Globus pallidus (tissue), 1 donor: ENCODE measurements at regions not wholly inside any gene's neighbourhood (a gene's known extent, or its start where the extent isn't known, plus 50 kb on each side); places are given as distances from the start of the nearest gene placed in this dataset.
"Not testable (repeated sequence)": the region's sequence is repeated elsewhere in the genome, so short reads cannot be mapped to it uniquely, and the experiment has no call there.

ENCODE experiments used
- DNase-seq: peaks from one replicate; pipeline ENCODE4 v3.0.0-alpha.2; 2015; ENCODE audit warnings: low spot score

DNA sequence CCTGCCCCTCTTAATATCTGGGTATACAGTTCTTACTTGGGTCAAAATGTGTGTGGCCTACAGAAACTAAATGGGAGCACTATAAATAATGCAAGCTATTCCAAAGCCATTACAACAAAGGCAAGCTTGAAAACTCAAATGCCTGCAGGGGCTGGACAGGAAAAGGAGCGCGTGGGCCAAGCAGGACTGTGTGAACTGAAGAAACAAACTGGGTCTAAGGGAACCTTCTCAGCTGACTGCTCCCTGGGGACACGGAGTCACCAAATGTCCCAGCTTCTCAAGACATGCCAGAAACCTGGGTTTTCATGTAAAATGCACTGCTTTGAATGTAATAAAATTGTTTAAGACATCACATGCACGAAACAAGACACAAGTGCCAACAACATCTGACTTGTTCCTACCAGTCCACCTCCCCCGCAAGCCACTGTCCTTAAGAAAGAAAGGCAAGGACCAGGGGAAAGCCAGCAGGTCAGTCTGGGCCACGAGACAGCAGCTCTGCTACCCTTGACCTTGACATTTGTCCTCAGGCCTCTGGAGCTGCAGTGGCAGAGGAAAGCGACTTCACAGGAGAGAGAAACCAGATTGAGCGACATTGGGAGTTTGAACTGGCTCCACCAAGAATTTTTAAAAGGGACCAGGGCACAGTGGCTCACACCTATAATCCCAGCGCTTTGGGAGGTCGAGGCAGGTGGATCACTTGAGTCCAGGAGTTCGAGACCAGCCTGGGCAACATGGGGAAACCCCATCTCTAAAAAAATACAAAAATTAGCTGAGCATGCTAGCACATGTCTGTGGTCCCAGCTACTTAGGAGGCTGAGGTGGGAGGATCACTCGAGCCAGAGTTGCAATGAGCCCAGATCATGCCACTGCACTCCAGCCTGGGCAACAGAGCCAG lies 89.7 kb upstream of the SH3BP4 start:
- DNase-seq = peak; percentile 43

DNA sequence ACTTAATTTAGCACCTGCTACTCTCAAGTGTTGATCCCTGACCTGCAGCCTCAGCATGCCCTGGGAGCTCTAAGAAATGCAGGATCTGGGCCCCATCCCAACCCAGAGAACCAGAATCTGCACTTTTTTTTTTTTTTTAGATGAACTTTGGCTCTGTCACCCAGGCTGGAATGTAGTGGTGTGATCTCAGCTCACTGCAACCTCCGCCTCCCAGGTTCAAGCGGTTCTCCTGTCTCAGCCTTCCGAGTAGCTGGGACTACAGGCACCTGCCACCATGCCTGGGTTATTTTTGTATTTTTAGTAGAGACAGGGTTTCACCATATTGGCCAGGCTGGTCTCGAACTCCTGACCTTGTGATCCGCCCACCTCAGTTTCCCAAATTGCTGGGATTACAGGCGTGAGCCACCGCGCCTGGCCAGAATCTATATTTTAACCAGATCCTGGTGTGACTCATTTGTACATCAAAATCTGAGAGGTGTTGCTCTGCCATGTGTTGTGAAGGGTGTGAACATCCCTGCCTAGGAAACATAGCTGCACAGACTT lies 92.4 kb upstream of the SH3BP4 start:
- not testable (repeated sequence) for DNase-seq

DNA sequence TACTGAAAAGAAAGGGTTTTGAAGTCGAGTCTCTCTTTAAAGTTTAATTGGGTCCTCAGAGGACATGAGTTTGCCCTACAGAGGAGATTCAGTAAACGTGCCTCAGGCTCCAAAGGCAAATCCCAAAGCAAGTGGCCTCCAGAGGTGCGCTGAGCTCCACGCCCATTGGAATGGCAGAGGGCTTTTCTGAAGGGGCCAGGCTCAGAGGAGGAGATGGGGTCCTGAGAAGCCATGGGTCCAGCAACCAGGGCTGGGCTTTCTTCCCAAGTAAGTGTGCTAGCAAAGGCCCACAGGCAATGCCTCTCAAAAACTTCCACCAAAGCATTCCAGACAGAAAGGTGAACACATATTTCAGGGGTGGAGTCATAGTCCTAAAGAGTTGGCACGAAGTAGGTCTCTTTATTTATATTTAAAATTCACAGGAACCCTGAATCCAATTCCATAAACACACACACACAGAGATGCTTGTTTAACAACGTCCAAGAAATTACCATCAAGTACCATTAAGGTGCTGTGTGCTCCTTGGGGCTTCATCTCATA lies 93.0 kb upstream of the SH3BP4 start:
- DNase-seq = no peak

DNA sequence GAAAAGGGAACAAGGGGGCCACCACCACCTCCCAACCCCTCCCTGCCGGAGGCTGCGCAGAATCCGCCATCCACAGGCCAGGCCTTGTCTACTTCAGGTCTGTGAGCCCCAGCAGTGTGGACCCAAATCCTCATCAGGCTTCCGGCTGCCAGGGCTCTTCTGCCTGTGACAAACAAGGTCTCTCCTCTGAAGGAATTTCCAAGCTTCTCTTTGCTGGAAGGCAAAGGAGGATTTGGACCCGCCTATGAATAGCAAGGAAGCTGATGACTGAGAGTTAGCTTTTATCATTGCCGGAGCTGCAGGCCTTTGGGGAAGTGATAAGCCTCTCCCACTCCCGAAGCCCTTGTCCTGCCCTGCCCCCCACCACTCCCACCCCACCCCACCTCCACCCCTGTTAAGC lies 93.7 kb upstream of the SH3BP4 start:
- no peak for DNase-seq

DNA sequence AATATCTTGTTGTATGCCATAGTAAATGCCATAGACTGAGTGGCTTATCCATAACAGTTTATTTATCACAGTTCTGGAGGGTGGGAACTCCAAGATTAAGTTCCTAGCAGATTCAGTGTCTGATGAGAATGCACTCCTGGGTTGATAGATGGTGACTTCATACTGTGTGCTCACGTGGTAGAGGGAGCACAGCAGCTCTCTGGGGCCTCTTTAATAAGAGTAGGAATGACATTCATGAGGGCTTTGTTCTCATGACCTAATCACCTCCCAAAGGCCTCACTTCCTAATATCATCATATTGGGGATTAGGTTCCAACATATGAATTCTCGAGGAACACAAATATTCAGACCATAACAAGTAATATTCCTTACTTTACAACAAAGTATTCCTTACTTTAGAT lies 98.1 kb upstream of the SH3BP4 start:
- no peak for DNase-seq

DNA sequence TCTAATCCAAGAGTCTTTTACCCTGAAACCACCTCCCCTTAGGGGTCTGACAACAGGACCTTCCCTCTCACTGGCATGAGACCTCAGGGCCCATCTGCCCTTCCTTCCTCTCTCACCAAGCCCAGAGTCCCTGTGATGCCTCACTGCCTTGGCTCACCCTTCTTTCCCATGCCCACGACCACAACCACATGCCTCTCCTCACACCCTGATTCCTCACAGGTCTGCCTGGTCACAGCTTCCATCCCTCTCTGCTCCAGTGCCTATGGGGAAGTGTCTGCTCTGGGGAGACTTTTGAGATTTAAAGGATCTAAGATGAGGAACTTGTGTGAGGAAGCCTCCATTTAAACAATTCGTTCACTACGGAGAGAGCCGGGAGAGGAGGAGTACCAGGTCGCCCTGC lies 98.9 kb upstream of the SH3BP4 start:
- DNase-seq = no peak

DNA sequence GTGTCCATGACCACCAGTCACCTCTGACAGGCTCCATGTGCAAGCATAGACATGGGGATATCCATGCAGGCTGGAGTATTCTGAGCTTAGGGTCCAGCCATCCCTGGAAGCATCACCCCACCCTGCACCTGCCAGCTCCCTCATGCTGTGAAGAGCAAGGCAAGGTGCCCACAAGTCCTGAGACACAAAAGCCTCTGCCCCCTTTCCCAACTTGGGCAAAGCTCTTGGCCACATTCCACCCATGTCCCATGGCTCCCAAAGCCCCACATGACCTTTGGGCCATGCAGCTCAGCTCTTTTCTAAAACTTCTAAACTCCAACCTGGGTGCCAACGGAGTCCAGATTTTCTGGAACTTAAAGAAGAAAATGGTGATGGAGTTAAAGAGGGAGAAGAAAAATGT lies 99.8 kb upstream of the SH3BP4 start:
- no peak for DNase-seq

DNA sequence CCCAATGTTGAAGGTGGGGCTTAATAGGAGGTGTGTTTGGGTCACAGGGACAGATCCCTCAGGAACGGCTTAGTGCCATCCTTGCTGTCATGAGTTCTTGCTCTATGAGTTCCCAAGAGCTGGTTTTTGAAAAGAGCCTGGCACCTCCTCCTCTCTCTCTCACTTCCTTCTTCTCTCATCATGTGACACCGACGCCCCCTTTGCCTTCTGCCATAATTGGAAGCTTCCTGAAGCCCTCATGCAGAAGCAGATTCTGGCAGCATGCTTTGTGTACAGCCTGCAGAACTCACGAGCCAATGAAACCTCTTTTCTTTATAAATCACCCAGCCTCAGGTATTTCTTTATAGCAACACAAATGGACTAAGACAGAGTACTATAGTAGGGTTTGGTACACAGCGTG lies 100.4 kb upstream of the SH3BP4 start:
- DNase-seq = no peak

DNA sequence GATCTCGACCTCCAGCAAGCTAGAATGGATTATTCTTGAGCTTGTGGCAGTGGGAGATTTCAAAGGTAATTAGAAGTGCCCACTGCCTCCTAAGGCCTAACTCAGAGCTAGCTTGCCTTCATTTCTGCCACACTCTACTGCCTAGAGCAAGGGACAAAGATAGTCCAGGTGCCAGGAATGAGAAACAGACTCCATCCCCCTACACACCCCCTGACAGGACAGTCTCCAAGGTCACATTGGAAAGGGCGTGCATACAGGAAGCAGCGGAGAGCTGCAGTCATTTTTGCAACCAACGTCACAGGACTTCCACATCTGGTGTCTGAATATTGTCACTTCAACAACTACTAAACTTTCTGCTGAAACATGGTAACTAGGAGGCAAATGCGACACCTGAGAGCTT lies 101.0 kb upstream of the SH3BP4 start:
- no peak for DNase-seq

DNA sequence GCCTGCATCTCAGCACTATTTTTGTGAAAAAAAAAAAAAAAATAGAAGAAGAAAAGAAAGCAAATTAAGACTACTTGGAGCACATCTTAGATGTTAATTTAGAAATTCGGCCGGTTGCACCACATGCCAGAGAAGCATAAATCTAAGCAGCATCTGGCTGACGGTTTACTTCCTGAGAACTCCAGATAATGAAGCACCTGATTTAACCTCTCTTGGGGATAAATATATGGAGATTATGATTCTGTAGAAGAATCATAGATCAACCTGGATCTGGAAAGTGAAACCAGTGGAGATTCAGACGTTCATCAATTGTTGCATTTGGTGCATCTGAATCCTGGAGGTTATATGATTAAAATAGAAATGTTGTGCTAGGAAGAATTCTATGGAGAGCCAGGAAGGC lies 102.1 kb upstream of the SH3BP4 start:
- DNase-seq = no peak

DNA sequence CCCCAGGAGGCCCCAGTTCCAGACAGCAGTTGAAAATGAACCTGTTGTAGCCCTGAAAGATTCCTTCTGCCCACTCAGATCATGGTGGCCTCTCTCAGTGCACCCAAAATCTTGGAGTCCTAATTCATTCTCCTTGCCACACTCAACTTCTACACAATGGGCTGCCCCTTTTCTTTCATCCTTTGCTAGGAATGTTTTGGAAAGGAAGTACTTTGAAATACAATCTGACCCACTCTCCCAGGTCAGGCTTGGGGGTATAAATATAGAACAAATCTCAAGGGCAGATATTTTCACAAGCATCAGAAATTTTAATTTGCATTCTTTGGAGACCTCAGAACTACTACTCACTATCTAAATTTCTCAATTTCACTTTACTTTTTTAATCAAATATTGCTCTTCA lies 103.2 kb upstream of the SH3BP4 start:
- DNase-seq = no peak

DNA sequence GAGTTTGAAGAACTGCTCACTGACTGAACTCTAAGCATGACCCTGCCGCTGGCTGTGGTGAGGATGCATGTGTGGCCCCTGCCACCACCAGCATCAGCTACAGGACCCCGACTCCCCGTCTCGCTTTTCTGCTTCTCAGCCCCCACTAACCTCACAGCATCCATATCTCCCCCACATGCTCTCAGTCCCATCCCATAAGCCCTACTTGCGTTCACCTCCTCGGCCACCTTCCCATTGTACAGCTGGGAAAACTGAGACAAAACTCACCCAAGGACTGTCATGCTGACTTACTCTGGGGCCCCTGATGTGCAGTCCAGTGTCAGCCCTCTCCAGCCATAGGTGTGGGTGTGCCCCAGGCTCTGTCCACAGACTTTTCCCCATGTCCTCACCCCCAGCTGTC lies 104.2 kb upstream of the SH3BP4 start:
- no peak for DNase-seq

DNA sequence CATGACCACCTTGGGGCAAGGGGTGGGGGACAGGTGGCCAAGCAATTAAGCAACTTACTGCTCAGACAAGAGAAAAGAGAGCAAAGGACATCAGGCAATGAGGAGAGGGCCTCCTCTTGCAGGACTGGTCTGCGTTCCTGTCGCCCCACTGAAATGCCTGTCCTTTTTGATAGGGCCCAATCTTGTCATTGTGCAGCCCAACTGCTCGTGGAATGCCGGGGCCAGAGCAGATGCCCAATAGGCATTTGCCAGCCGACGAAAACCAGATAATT lies 104.5 kb upstream of the SH3BP4 start:
- DNase-seq = no peak

DNA sequence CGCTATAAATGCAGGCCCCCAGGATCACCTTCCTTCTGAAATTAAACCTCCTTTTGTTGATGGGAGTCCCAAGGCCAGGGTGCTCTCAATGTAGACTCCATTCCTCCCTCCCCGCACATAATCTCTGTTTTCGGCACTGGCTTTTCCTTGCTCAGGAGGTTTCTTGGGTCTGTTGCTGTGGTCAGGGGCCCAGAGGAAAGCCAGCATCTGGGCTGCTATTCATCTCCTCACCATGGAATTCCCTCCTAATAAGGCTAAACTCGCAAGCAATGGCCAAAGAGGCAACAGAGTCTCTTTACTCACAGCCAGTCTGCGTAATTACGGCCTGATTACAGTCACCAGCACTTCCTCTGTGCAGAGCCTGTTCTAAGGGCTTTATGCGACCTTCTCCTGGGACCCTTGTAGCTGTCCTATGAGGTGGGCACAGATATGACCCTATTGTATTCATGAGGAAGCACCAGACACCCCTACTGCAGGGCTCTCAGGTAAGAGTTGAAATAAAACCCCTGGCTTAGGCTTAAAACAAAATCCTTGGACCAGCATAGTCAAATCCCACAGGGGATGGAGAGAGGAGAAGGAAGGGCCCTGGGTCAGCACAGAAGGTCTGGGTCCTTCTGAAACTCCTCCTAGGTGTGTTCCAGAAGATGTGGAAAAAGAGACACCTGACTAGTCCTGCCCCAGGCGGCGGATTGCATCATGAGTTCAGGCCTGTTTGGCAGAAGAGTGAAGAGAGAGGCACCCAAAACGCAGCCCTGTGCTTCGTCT lies 105.0 kb upstream of the SH3BP4 start:
- DNase-seq = no peak

DNA sequence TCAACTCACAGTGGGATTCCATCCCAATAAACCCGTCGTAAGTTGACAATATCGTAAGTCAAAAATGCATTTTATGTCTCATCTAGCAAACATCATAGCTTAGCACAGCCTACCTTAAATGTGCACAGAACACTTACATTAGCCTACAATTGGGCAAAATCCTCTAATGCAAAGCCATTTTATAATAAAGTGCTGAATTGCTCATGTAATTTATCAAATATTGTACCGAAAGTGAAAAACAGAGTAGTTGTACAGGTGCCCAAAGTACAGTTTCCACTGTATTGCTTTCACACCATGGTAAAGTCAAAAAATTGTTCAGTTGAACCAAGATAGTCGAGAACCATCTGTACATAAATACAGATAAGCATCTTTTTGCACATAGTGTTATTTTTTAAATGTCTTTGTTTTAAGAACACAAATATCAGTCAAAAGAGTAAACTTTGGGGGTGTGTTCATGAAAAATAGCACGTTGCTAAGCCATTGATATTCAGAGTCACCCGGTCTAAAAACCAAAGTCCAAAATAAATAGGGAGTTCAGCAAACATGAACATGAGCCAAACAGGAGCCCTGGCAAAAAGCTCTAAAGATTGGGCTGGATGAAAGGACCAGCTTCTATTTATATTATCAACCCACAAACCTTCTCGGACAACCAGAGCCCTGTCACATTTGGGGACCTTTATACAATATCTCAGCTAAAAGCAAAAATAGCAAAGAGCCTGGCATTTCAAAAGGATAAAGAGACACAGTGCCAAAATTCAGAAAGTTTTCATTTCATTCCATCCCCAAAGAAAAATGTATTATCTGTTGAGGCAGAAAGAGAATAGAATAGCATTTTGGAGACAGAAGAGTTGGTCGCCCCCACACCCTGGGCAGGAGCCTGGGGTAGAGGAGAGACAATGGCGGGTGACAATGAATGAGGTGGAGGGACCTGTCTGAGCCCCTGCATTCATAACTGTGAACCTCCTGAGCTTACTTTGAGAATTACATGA lies 105.9 kb upstream of the SH3BP4 start:
- DNase-seq = no peak

DNA sequence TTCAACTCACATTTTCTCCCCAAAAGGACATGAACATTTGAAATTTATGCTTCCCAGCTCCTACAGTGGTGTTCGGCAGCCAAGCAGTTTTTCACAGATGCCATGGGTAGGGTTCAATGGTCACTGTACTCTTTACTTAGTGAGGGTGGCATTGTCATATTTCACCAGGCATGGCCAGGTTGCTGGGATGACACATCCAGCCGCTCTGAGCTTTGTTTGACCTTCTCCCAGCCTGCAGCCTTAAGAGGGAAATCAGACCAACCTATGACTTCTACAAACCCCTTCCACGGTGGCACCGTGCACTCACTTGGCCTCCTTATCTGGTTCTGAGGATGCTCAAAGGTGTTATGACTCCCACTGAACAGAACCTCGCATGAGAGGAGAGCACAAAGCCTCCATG lies 108.4 kb upstream of the SH3BP4 start:
- DNase-seq = no peak

DNA sequence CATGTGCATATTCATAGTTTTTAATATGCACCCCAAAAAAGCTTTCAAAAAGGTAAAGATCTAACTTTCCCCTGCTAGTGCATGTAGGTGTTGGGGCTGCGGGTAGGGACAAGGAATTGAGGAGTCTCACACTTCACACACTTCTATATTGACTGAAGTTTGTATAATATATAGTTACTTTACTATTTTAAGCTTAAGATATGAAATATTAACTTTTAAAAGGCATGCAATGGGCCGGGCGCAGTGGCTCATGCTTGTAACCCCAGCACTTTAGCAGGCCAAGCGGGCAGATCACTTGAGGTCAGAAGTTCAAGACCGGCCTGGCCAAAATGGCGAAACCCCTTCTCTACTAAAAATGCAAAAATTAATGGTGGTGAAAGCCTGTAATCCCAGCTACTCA lies 109.1 kb upstream of the SH3BP4 start:
- DNase-seq = no peak

DNA sequence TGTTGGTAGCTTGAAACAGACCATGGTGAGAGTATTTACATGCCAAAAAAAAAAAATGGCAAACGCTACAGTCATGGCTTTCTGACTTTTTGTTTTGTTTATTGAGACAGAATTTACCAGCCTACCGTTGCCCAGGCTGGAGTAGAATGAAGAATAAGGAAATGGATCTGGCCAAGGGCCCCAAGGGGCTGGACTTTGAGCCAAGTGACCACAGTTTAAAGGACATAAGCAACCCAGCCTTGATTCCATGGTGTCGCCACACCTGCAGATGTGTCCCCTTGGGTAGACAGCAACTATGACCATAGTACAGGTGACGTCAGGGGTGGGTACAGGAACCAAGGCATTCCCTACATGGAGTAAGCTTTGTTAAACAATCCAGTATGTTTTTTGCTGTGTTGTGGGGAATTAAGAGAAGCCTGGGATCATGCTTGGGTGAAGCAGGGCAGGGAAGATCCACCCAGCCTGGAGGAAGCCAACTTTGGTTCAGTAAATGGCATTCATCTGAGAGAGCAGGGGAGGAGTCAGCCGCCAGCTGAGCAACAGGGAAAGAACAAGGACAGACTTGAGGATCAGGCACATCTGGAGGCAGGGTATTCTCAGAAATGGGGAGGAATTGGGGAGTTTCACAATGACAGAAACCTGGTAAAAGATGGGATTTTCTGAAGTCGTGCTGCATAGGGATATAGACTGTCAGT lies 110.3 kb upstream of the SH3BP4 start:
- no peak for DNase-seq

DNA sequence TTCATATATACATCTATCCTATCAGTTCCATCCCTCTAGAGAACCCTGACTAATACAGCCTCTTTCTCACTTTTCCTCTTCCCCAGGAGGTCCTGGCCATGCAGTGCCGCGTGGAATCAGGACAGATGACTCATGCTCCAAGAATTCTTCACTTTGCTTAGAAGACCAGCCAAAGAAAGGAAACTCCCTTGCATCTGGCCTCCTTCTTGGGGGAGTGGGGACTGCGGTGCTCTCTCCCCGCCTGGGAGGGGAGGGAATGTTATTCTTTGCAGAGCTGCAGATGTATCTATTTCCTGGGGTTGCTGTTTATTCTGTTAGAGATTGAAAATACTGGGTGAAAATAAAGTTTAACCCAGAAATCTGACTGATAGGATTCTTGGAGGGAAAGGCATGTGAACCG lies 111.5 kb upstream of the SH3BP4 start:
- no peak for DNase-seq

DNA sequence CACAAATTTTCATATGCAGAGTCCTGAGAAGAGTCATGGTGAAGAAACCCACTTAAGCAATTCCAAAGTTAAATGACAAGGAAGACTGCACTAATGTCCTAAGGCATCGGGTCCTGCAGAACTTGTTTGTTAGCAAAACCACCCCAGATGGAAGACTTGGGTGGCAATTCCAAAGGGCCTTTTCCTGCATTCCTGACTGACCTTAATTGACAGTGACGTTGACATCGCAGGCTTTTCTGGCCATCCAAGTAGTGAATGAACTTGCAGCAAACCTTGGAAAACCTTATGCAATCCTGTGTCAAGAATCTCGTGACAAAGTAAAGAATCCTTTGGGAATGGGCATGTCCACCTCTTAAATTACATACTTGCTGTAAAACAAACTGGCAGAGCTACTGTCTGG lies 112.5 kb upstream of the SH3BP4 start:
- DNase-seq = no peak

DNA sequence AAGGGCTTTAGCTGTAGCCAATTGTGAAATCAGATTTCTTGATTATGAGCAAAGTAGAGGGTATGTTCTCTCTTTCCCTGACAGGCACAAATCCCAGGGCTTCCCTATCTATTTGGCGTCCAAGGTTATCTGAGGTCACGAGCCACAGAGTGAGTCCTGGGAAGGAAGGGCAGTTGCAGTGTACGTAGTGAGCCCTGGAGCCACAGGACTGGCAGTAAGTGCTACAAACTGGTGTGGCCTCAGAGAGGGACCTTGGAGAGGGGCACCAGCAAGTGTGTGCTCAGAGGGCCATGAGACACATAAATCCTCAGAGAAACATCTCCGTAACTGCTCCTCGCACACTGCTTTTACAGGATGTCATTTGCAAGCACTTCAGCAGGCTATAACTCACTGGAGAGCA lies 115.5 kb upstream of the SH3BP4 start:
- no peak for DNase-seq
